GM18502 (cell line): ENCODE measurements at regions not wholly inside any gene's neighbourhood (a gene's known extent, or its start where the extent isn't known, plus 50 kb on each side); places are given as distances from the start of the nearest gene placed in this dataset.
"Not testable (repeated sequence)": the region's sequence is repeated elsewhere in the genome, so short reads cannot be mapped to it uniquely, and the experiment has no call there.

Experiments
- ATAC-seq: cut with Tn5 transposase; IDR thresholded peaks from one replicate; pipeline ENCODE4 v1.9.1; 2021; ENCODE audit warnings: mild to moderate bottlenecking; ENCODE audit not compliant: unreplicated experiment, poor library complexity

- no peak for ATAC-seq
Measured at GRCh38 chr5:100693481-100693880, 158.3 kb downstream of the FAM174A start.

- no peak for ATAC-seq
Measured at GRCh38 chr5:100694100-100694499, 158.9 kb downstream of the FAM174A start.

- no peak for ATAC-seq
Measured at GRCh38 chr5:100697970-100698369, 162.8 kb downstream of the FAM174A start.

GRCh38 chr5:100706776-100707175, 171.6 kb downstream of the FAM174A start:
- peak; percentile 73 for ATAC-seq

GRCh38 chr5:100708645-100709171, 173.5 kb downstream of the FAM174A start:
- ATAC-seq = no peak

- ATAC-seq = no peak
Measured at GRCh38 chr5:100709771-100710170, 174.6 kb downstream of the FAM174A start.

- not testable (repeated sequence) for ATAC-seq
Measured at GRCh38 chr5:100714780-100715179, 179.6 kb downstream of the FAM174A start.

GRCh38 chr5:100722657-100723056, 180.4 kb downstream of the ST8SIA4 start:
- no peak for ATAC-seq

GRCh38 chr5:100723229-100723628, 179.9 kb downstream of the ST8SIA4 start:
- ATAC-seq = no peak

GRCh38 chr5:100726116-100726515, 177.0 kb downstream of the ST8SIA4 start:
- no peak for ATAC-seq

- ATAC-seq = peak; percentile 97
Measured at GRCh38 chr5:100731768-100732167, 171.3 kb downstream of the ST8SIA4 start.

GRCh38 chr5:100746730-100747129, 156.4 kb downstream of the ST8SIA4 start:
- peak; percentile 92 for ATAC-seq

- no peak for ATAC-seq
Measured at GRCh38 chr5:100749771-100750284, 153.3 kb downstream of the ST8SIA4 start.

GRCh38 chr5:100755435-100755834, 147.6 kb downstream of the ST8SIA4 start:
- ATAC-seq = no peak
